HepG2 (cell line): ENCODE measurements at regions not wholly inside any gene's neighbourhood (a gene's known extent, or its start where the extent isn't known, plus 50 kb on each side); places are given as distances from the start of the nearest gene placed in this dataset.
A peak's percentile ranks its signal among the peaks of the same experiment; 100 is the strongest.

Source experiments
- ATAC-seq: fragments of 200-7000 bp; cut with Tn5 transposase; 3 replicates; pipeline ENCODE4 v1.9.1; 2020; ENCODE audit warnings: mild to moderate bottlenecking, moderate library complexity
- BruUV-seq: library from RNA; stranded (reverse); fragments of 400-500 nt; replicated peaks from 2 replicates; lab custom pipeline; 2021; lab: Mats Ljungman, UMichigan
- CTCF ChIA-PET: fragments of 300-600 bp; formaldehyde crosslinking; extraction: SDS; loops from one replicate; lab custom pipeline; 2021; ENCODE audit warnings: low total read pairs, inconsistent platforms, low intra/inter-chr PET ratio; lab: Yijun Ruan, JAX
- POLR2A ChIA-PET: fragments of 350-600 bp; sonication (Branson Sonifier 250); formaldehyde crosslinking; loops from one replicate; lab custom pipeline; 2020; ENCODE audit warnings: antibody characterized with exemption, inconsistent platforms; lab: Yijun Ruan, JAX
- DNase-seq: peaks from one replicate; pipeline ENCODE4 v3.0.0-alpha.2; 2015; ENCODE audit warnings: low spot score
- FAIRE-seq: peaks from 3 replicates; lab custom pipeline; 2011; peaks lifted over from hg19 to GRCh38; lab: Jason Lieb, UNC
- H2AFZ ChIP-seq: one replicate; pipeline ENCODE4 v1.6.1; 2011; ENCODE audit warnings: low read length, inconsistent platforms
- H3K27ac ChIP-seq: fragments of 300-600 bp; 3 replicates; pipeline ENCODE4 v1.8.0; 2011; ENCODE audit warnings: mixed run types, mild to moderate bottlenecking, mixed read lengths, low read length, inconsistent platforms; ENCODE audit not compliant: insufficient read depth; ENCODE audit errors: extremely low read length
- H3K27me3 ChIP-seq, 2 experiments: fragments of 200-600 bp in 1 of 2; 2 replicates in 1 of 2; 3 replicates in 1 of 2; pipeline versions ENCODE4 v1.6.0 to v1.8.0; 2011; ENCODE audit warnings: low read length in 2 of 2, mild to moderate bottlenecking in 2 of 2, moderate library complexity in 2 of 2, inconsistent platforms in 1 of 2; ENCODE audit not compliant: insufficient read depth in 2 of 2, control insufficient read depth in 1 of 2
- H3K36me3 ChIP-seq, 2 experiments: fragments of 200-600 bp in 1 of 2; replicated peaks in 1 of 2; 2 replicates in 1 of 2; 3 replicates in 1 of 2; pipeline versions ENCODE4 v1.5.1 to v1.8.0; 2011; ENCODE audit warnings: low read length in 2 of 2, inconsistent platforms in 1 of 2; ENCODE audit not compliant: insufficient read depth in 2 of 2, control insufficient read depth in 1 of 2
- H3K4me1 ChIP-seq: 2 replicates; pipeline ENCODE4 v1.5.1; 2012; ENCODE audit warnings: low read length, inconsistent platforms; ENCODE audit not compliant: insufficient read depth
- H3K4me2 ChIP-seq: 2 replicates; pipeline ENCODE4 v1.6.0; 2011; ENCODE audit warnings: low read depth, low read length, inconsistent platforms
- H3K4me3 ChIP-seq, 3 experiments: fragments of 200-600 bp in 1 of 3; sonication (generic), shearing (Covaris generic) in 1 of 3; replicated peaks in 1 of 3; 2 replicates each; pipeline ENCODE4 v1.5.1; 2011 to 2016; ENCODE audit warnings: low read length in 3 of 3, inconsistent platforms in 2 of 3, low read depth in 2 of 3, mild to moderate bottlenecking in 2 of 3, control low read depth in 1 of 3, mixed read lengths in 1 of 3; ENCODE audit not compliant: insufficient read depth in 1 of 3
- H3K79me2 ChIP-seq: one replicate; pipeline ENCODE4 v1.6.1; 2011; ENCODE audit warnings: low read length, inconsistent platforms; ENCODE audit not compliant: insufficient read depth
- H3K9ac ChIP-seq: 2 replicates; pipeline ENCODE4 v1.6.0; 2011; ENCODE audit warnings: mild to moderate bottlenecking, low read depth, low read length, inconsistent platforms; ENCODE audit not compliant: insufficient read depth
- H3K9me3 ChIP-seq: 2 replicates; pipeline ENCODE4 v1.5.1; 2012; ENCODE audit warnings: mild to moderate bottlenecking, low read length
- H4K20me1 ChIP-seq: 2 replicates; pipeline ENCODE4 v1.6.0; 2011; ENCODE audit warnings: inconsistent platforms, mild to moderate bottlenecking, low read length, moderate library complexity; ENCODE audit not compliant: insufficient read depth
- BRD4 ChIP-seq: sonication (generic); formaldehyde crosslinking; IDR thresholded peaks from 2 replicates; pipeline ENCODE4 v1.4.0; 2020; ENCODE audit warnings: missing genetic modification reagents
- CREBL2 ChIP-seq: sonication (generic); formaldehyde crosslinking; IDR thresholded peaks from 2 replicates; pipeline ENCODE4 v1.8.1; 2023; ENCODE audit warnings: missing genetic modification reagents, mild to moderate bottlenecking, borderline replicate concordance
- ETV5 ChIP-seq: IDR thresholded peaks from 2 replicates; pipeline ENCODE4 v1.6.1; 2018; ENCODE audit warnings: missing biosample characterization, missing genetic modification reagents, inconsistent platforms, borderline replicate concordance
- FOXK1 ChIP-seq: sonication (generic); formaldehyde crosslinking; IDR thresholded peaks from 2 replicates; pipeline ENCODE4 v1.4.0; 2020; ENCODE audit warnings: low read depth, missing genetic modification reagents, borderline replicate concordance
- FOXK2 ChIP-seq: fragments of 450-650 bp; IDR thresholded peaks from 2 replicates; pipeline ENCODE4 v1.6.1; 2016
- MNT ChIP-seq: fragments of 450-650 bp; IDR thresholded peaks from 2 replicates; pipeline ENCODE4 v1.6.1; 2016
- NR0B2 ChIP-seq: sonication (generic); formaldehyde crosslinking; IDR thresholded peaks from 2 replicates; pipeline ENCODE4 v1.4.0; 2020; ENCODE audit warnings: mild to moderate bottlenecking, missing genetic modification reagents
- PTBP1 ChIP-seq: fragments of 200-400 bp; formaldehyde crosslinking; IDR thresholded peaks from 2 replicates; pipeline ENCODE4 v1.6.1; 2018; ENCODE audit warnings: low read length, low read depth; ENCODE audit not compliant: poor library complexity, severe bottlenecking
- TBX2 ChIP-seq: sonication (generic); formaldehyde crosslinking; IDR thresholded peaks from 2 replicates; pipeline ENCODE4 v1.5.0; 2020; ENCODE audit warnings: missing genetic modification reagents, mild to moderate bottlenecking, borderline replicate concordance
- TCF7L2 ChIP-seq: IDR thresholded peaks from 2 replicates; pipeline ENCODE4 v1.6.1; 2011; ENCODE audit warnings: mild to moderate bottlenecking, low read depth, low read length, moderate library complexity
- TFDP1 ChIP-seq: IDR thresholded peaks from 2 replicates; pipeline ENCODE4 v1.6.1; 2016; ENCODE audit warnings: missing compliant biosample characterization, missing genetic modification reagents, borderline replicate concordance
- YEATS4 ChIP-seq: sonication (generic); formaldehyde crosslinking; IDR thresholded peaks from 2 replicates; pipeline ENCODE4 v1.4.0; 2020; ENCODE audit warnings: missing genetic modification reagents, borderline replicate concordance
- ZFAT ChIP-seq: sonication (generic); formaldehyde crosslinking; conservative IDR thresholded peaks from 2 replicates; pipeline ENCODE4 v1.8.1; 2023; ENCODE audit warnings: missing genetic modification reagents, inconsistent platforms
- ZFP62 ChIP-seq: sonication (generic); formaldehyde crosslinking; IDR thresholded peaks from 2 replicates; pipeline ENCODE4 v1.4.0; 2020; ENCODE audit warnings: missing genetic modification reagents
- ZFY ChIP-seq: sonication (generic); formaldehyde crosslinking; IDR thresholded peaks from 2 replicates; pipeline ENCODE4 v1.4.0; 2020; ENCODE audit warnings: missing genetic modification reagents
- ZNF44 ChIP-seq: sonication (generic); formaldehyde crosslinking; IDR thresholded peaks from 2 replicates; pipeline ENCODE4 v1.5.1; 2020; ENCODE audit warnings: mild to moderate bottlenecking, missing genetic modification reagents
- ZNF878 ChIP-seq: sonication (generic); formaldehyde crosslinking; IDR thresholded peaks from 2 replicates; pipeline ENCODE4 v1.8.1; 2023; ENCODE audit warnings: mild to moderate bottlenecking, missing genetic modification reagents, moderate library complexity
- WGBS: methylation state at CpG from one replicate; pipeline ENCODE4 v1.1.6; 2017; ENCODE audit warnings: low lambda C conversion rate; 5-methylcytosine and 5-hydroxymethylcytosine counted together
- in situ Hi-C: cut with HindIII; loops from 2 replicates; pipeline ENCODE4 v1.10.0; 2017; ENCODE audit warnings: low pct_unique_long_range_greater_than_20kb; ENCODE audit not compliant: extremely low pct_ligation_motif_present
- intact Hi-C: fragments of 100-400 bp; cut with micrococcal nuclease; formaldehyde crosslinking; loops from one replicate; pipeline ENCODE4 v1.10.0; 2022; ENCODE audit not compliant: unreplicated experiment

GRCh38 chr2:242088044-242088443 is 218.5 kb downstream of the RTP5 start (continued):
- 0 out of 2 replicates have a peak, but pooled peaks have one; percentile 23 for TF ChIP-seq ZFAT (CRISPR knock-in tag)
- peak; percentile 70 for TF ChIP-seq ZFY (CRISPR knock-in tag)

- ChIA-PET CTCF (no interaction called here), POLR2A (no interaction called here)
- Histone ChIP-seq H3K4me3 (peak overlapping the region; percentile 77 to 97 (median 91); a peak in 5 of 6 replicates), H3K79me2 (peaks cover 34% of the 10 kb centered on the region), H3K36me3 (no peaks in the 10 kb centered on the region), H2AFZ (no peak overlapping the region), H3K9ac (peak overlapping the region; percentile 77), H3K27ac (peak overlapping the region; percentile 50), H4K20me1 (no peaks in the 10 kb centered on the region), H3K27me3 (no peaks in the 10 kb centered on the region), H3K9me3 (no peaks in the 10 kb centered on the region), H3K4me1 (peaks cover 50% of the 10 kb centered on the region), H3K4me2 (peak overlapping the region; percentile 78)
- DNase-seq, result peak; percentile 89
- 1% methylated on average over 31 of the region's 103 CpGs for WGBS
- BruUV-seq, result no TSS peak
- FAIRE-seq, result no peak
- intact Hi-C loops, result loop anchor here (5.0 kb wide), 1 partner anchor 51 kb away; no protein-coding TSS in a partner anchor
- peak; percentile 93 for ATAC-seq
- in situ Hi-C loops, result no loop called here
- TF ChIP-seq TCF7L2 (no peak), PTBP1 (no peak), CREBL2 (CRISPR knock-in tag) (0 out of 2 replicates have a peak, but pooled peaks have one; percentile 57), BRD4 (CRISPR knock-in tag) (no peak), MNT (peak; percentile 90), FOXK1 (CRISPR knock-in tag) (peak; percentile 99), NR0B2 (CRISPR knock-in tag) (peak; percentile 57; the same call in 1 of the 2 replicates), TFDP1 (peak; percentile 60; the same call in 1 of the 2 replicates), ZFP62 (CRISPR knock-in tag) (no peak), YEATS4 (peak; percentile 69; the same call in 1 of the 2 replicates), ZNF878 (CRISPR knock-in tag) (peak; percentile 81), ZNF44 (CRISPR knock-in tag) (0 out of 2 replicates have a peak, but pooled peaks have one; percentile 66), ETV5 (peak; percentile 83), FOXK2 (peak; percentile 83), TBX2 (CRISPR knock-in tag) (peak; percentile 83; the same call in 1 of the 2 replicates)
These were observed 219.1 kb downstream of the RTP5 start for GRCh38 chr2:242088471-242089212.
